SH-SY5Y (cell line): ENCODE measurements at regions not wholly inside any gene's neighbourhood (a gene's known extent, or its start where the extent isn't known, plus 50 kb on each side); places are given as distances from the start of the nearest gene placed in this dataset.

Experiments used
- GATA2 ChIP-seq: IDR thresholded peaks from 2 replicates; pipeline ENCODE4 v1.6.1; 2011; ENCODE audit warnings: mild to moderate bottlenecking, low read depth, low read length
- GATA3 ChIP-seq: IDR thresholded peaks from 2 replicates; pipeline ENCODE4 v1.6.1; 2011; ENCODE audit warnings: low read depth, mild to moderate bottlenecking, low read length, moderate library complexity

- TF ChIP-seq GATA2 (peak; percentile 64), GATA3 (peak; percentile 85)
These were observed 297.7 kb upstream of the MAN1A1 start for GRCh38 chr6:119647309-119647708.
